ENCODE measurements at regions not wholly inside any gene's neighbourhood (a gene's known extent, or its start where the extent isn't known, plus 50 kb on each side); places are given as distances from the start of the nearest gene placed in this dataset.
"Not testable (repeated sequence)": the region's sequence is repeated elsewhere in the genome, so short reads cannot be mapped to it uniquely, and the experiment has no call there.

- no peak for DNase-seq (ENCODE audit: low spot score)
Observed at GRCh38 chr5:159645179-159645846, 271.0 kb upstream of the ADRA1B start.

GRCh38 chr5:159650803-159651202, 265.5 kb upstream of the ADRA1B start:
- DNase-seq (ENCODE audit: low spot score) = no peak

GRCh38 chr5:159655757-159656409, 260.4 kb upstream of the ADRA1B start:
- no peak for DNase-seq (ENCODE audit: low spot score)

- DNase-seq (ENCODE audit: low spot score) = no peak
Observed at GRCh38 chr5:159657298-159657697, 259.0 kb upstream of the ADRA1B start.

GRCh38 chr5:159657771-159658170, 258.5 kb upstream of the ADRA1B start:
- no peak for DNase-seq (ENCODE audit: low spot score)

- DNase-seq (ENCODE audit: low spot score) = no peak
Observed at GRCh38 chr5:159658266-159658925, 257.9 kb upstream of the ADRA1B start.

- no peak for DNase-seq (ENCODE audit: low spot score)
Observed at GRCh38 chr5:159660401-159660800, 255.9 kb upstream of the ADRA1B start.

GRCh38 chr5:159663986-159664385, 252.3 kb upstream of the ADRA1B start:
- DNase-seq (ENCODE audit: low spot score) = no peak

GRCh38 chr5:159667286-159667685, 249.0 kb upstream of the ADRA1B start:
- DNase-seq (ENCODE audit: low spot score) = no peak

- no peak for DNase-seq (ENCODE audit: low spot score)
Observed at GRCh38 chr5:159668556-159668955, 247.7 kb upstream of the ADRA1B start.

GRCh38 chr5:159669559-159669958, 246.7 kb upstream of the ADRA1B start:
- no peak for DNase-seq (ENCODE audit: low spot score)

GRCh38 chr5:159671886-159672285, 244.4 kb upstream of the ADRA1B start:
- no peak for DNase-seq (ENCODE audit: low spot score)

- DNase-seq (ENCODE audit: low spot score) = no peak
Observed at GRCh38 chr5:159673538-159673937, 242.7 kb upstream of the ADRA1B start.

GRCh38 chr5:159678657-159679392, 237.5 kb upstream of the ADRA1B start:
- DNase-seq (ENCODE audit: low spot score) = no peak

GRCh38 chr5:159680095-159680494, 236.2 kb upstream of the ADRA1B start:
- no peak for DNase-seq (ENCODE audit: low spot score)

GRCh38 chr5:159681661-159682060, 234.6 kb upstream of the ADRA1B start:
- DNase-seq (ENCODE audit: low spot score) = no peak

GRCh38 chr5:159682623-159683022, 233.7 kb upstream of the ADRA1B start:
- no peak for DNase-seq (ENCODE audit: low spot score)

- DNase-seq (ENCODE audit: low spot score) = not testable (repeated sequence)
Observed at GRCh38 chr5:159687892-159688291, 228.4 kb upstream of the ADRA1B start.

- DNase-seq (ENCODE audit: low spot score) = no peak
Observed at GRCh38 chr5:159695741-159696294, 220.5 kb upstream of the ADRA1B start.

- DNase-seq (ENCODE audit: low spot score) = no peak
Observed at GRCh38 chr5:159697530-159697929, 218.8 kb upstream of the ADRA1B start.

GRCh38 chr5:159698322-159698721, 218.0 kb upstream of the ADRA1B start:
- DNase-seq (ENCODE audit: low spot score) = no peak

- DNase-seq (ENCODE audit: low spot score) = no peak
Observed at GRCh38 chr5:159700016-159700415, 216.3 kb upstream of the ADRA1B start.
